HEK293T (cell line): ENCODE measurements at regions not wholly inside any gene's neighbourhood (a gene's known extent, or its start where the extent isn't known, plus 50 kb on each side); places are given as distances from the start of the nearest gene placed in this dataset.

Experiments
- CTCF ChIA-PET: fragments of 350-600 bp; formaldehyde crosslinking; extraction: SDS; loops from one replicate; lab custom pipeline; 2021; ENCODE audit warnings: antibody characterized with exemption, inconsistent platforms; lab: Yijun Ruan, JAX
- POLR2A ChIA-PET: fragments of 350-600 bp; formaldehyde crosslinking; extraction: SDS; loops from one replicate; lab custom pipeline; 2020; ENCODE audit warnings: antibody characterized with exemption, inconsistent platforms; lab: Yijun Ruan, JAX
- DNase-seq: peaks from one replicate; pipeline ENCODE4 v3.0.0; 2012; ENCODE audit warnings: mixed read lengths; ENCODE audit errors: extremely low spot score
- ARNT ChIP-seq: fragments of 450-650 bp; IDR thresholded peaks from 2 replicates; pipeline ENCODE4 v1.6.1; 2017; ENCODE audit warnings: mild to moderate bottlenecking
- BHLHE40 ChIP-seq: fragments of 450-650 bp; IDR thresholded peaks from 2 replicates; pipeline ENCODE4 v1.6.1; 2016; ENCODE audit warnings: mild to moderate bottlenecking, moderate library complexity, borderline replicate concordance
- CTBP1 ChIP-seq: fragments of 450-650 bp; IDR thresholded peaks from 2 replicates; pipeline ENCODE4 v1.6.1; 2016; ENCODE audit warnings: borderline replicate concordance
- ELF4 ChIP-seq: fragments of 450-650 bp; IDR thresholded peaks from 2 replicates; pipeline ENCODE4 v1.6.1; 2017; ENCODE audit warnings: antibody characterized with exemption
- FOXA1 ChIP-seq: fragments of 450-650 bp; IDR thresholded peaks from 2 replicates; pipeline ENCODE4 v1.6.1; 2016; ENCODE audit warnings: mild to moderate bottlenecking
- FOXK2 ChIP-seq: fragments of 450-650 bp; IDR thresholded peaks from 2 replicates; pipeline ENCODE4 v1.6.1; 2016; ENCODE audit warnings: mild to moderate bottlenecking
- FOXM1 ChIP-seq: fragments of 450-650 bp; IDR thresholded peaks from 2 replicates; pipeline ENCODE4 v1.6.1; 2017; ENCODE audit warnings: mild to moderate bottlenecking, borderline replicate concordance
- HDGF ChIP-seq: fragments of 450-650 bp; IDR thresholded peaks from 2 replicates; pipeline ENCODE4 v1.6.1; 2017; ENCODE audit warnings: antibody characterized with exemption, borderline replicate concordance
- L3MBTL2 ChIP-seq: fragments of 450-650 bp; conservative IDR thresholded peaks from 2 replicates; pipeline ENCODE4 v1.6.1; 2016; ENCODE audit warnings: mild to moderate bottlenecking
- LEF1 ChIP-seq: fragments of 450-650 bp; IDR thresholded peaks from 2 replicates; pipeline ENCODE4 v1.6.1; 2017; ENCODE audit warnings: mild to moderate bottlenecking, borderline replicate concordance
- NFRKB ChIP-seq: fragments of 450-650 bp; IDR thresholded peaks from 2 replicates; pipeline ENCODE4 v1.6.1; 2016; ENCODE audit warnings: mild to moderate bottlenecking, moderate library complexity
- PKNOX1 ChIP-seq: fragments of 450-650 bp; IDR thresholded peaks from 2 replicates; pipeline ENCODE4 v1.6.1; 2016
- SP1 ChIP-seq: fragments of 450-650 bp; IDR thresholded peaks from 2 replicates; pipeline ENCODE4 v1.6.1; 2017
- SUZ12 ChIP-seq: fragments of 450-650 bp; IDR thresholded peaks from 2 replicates; pipeline ENCODE4 v1.6.1; 2016; ENCODE audit warnings: mild to moderate bottlenecking
- TARDBP ChIP-seq: fragments of 450-650 bp; IDR thresholded peaks from 2 replicates; pipeline ENCODE4 v1.6.1; 2016
- ZNF384 ChIP-seq: fragments of 450-650 bp; IDR thresholded peaks from 2 replicates; pipeline ENCODE4 v1.6.1; 2016

DNA sequence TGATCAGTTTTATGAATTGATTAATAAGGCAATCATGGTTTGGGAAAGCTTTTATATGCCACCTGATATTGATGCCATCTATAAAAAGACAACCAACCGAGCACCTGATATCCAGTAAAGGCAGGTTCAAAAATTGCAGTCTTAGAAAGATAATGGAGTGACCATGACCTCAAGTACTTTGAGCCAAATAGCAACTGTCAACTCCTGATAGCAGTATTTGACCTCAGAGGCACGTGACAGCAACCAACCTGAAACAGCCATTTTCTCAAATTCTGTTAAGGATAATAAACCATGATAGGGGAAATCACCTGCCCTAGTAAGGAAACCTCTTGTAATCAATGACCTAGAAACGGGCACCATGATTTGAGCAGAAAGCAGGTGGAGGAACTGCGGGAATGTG, 77.1 kb upstream of the NFE2L3 start:
- POLR2A ChIA-PET: no interaction called here
- TF ChIP-seq ELF4 (no peak), CTBP1 (no peak), FOXA1 (no peak), FOXK2 (no peak), SUZ12 (no peak), L3MBTL2 (no peak), BHLHE40 (no peak), NFRKB (no peak), ZNF384 (no peak), HDGF (no peak), TARDBP (no peak), ARNT (no peak), SP1 (no peak), PKNOX1 (no peak), FOXM1 (no peak), LEF1 (no peak)
- CTCF ChIA-PET: no interaction called here
- DNase-seq: no peak

GRCh38 chr7:26076691-26077090, 75.3 kb upstream of the NFE2L3 start:
- TF ChIP-seq BHLHE40 (no peak), ZNF384 (no peak), TARDBP (no peak), ELF4 (no peak), FOXK2 (no peak), L3MBTL2 (no peak), NFRKB (no peak), FOXA1 (no peak), SP1 (no peak), PKNOX1 (no peak), CTBP1 (no peak)
- CTCF ChIA-PET: no interaction called here
- no peak for DNase-seq
- POLR2A ChIA-PET: no interaction called here

DNA sequence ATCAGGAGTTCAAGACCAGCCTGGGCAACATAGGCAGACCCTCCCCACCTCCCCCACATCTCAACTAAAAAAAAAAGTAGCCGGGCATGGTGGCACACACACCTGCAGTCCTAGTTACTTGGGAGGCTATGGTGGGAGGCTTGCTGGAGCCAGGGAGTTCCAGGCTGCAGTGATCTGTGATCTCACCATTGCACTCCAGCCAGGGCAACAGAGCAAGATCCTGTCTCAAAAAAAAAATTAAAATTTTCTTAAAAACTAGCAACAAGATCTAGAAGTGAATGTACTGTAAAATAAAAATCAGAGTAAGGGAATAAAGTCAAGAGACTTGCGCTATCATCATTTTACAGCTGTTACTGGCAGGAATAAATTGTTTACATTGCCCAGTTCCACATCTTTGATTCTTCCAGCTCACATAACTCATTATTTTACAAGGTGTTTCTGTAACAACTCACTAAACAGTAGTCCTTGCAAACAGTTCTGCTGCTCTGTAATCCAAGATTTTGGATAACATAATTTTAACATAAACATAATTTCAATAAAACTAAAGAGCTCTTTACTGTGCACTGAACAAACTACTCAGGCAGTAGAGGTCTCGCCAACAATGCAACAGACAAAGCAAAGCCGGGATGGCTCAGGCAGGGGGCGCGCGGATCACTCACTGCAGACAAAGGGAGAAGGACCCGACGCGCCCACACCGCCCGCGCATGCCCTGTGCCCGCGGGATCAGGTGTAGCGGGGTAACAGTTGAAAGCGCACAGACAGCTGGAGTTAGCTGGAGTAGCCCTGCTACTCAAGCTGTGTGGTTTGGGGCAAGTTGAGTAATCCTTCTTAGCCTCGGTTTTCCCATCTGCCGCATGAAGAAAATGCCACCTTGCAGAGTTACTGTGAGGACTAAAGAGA, 73.3 kb upstream of the NFE2L3 start:
- DNase-seq: peak; percentile 77
- TF ChIP-seq SP1 (no peak), LEF1 (no peak), NFRKB (no peak), FOXA1 (no peak), CTBP1 (no peak), TARDBP (no peak), BHLHE40 (no peak), FOXK2 (no peak)
- POLR2A ChIA-PET: interaction anchor here (0.8 to 1.8 kb wide), 3 partner anchors 20 to 120 kb away, joined by 3 to 5 read pairs (median 4); partner anchors contain the start of gene NFE2L3
- CTCF ChIA-PET: interaction anchor here (0.6 to 1.4 kb wide), 10 partner anchors 9 to 1043 kb away, joined by 3 to 12 read pairs (median 4); no protein-coding TSS in a partner anchor

GRCh38 chr7:26081638-26082037, 70.4 kb upstream of the NFE2L3 start:
- CTCF ChIA-PET: interaction anchor here (2.7 kb wide), 1 partner anchor 9 kb away, joined by 16 read pairs; no protein-coding TSS in a partner anchor
- no peak for DNase-seq
- TF ChIP-seq HDGF (no peak), L3MBTL2 (no peak)
- POLR2A ChIA-PET: interaction anchor here (1.3 to 2.0 kb wide), 3 partner anchors 112 to 119 kb away, joined by 5 to 10 read pairs (median 6); partner anchors contain the start of gene HNRNPA2B1

- CTCF ChIA-PET: interaction anchor here (0.8 to 2.0 kb wide), 5 partner anchors 8 to 282 kb away, joined by 3 to 6 read pairs (median 5); no protein-coding TSS in a partner anchor
- TF ChIP-seq ELF4 (no peak), ARNT (no peak), SP1 (no peak), L3MBTL2 (no peak), CTBP1 (no peak), FOXK2 (no peak), HDGF (no peak), PKNOX1 (no peak)
- DNase-seq: no peak
- POLR2A ChIA-PET: interaction anchor here (0.8 to 2.0 kb wide), 2 partner anchors 117 to 189 kb away, joined by 3 to 10 read pairs; partner anchors contain the start of gene HNRNPA2B1
Observed at GRCh38 chr7:26083113-26083512, 68.9 kb upstream of the NFE2L3 start.

DNA sequence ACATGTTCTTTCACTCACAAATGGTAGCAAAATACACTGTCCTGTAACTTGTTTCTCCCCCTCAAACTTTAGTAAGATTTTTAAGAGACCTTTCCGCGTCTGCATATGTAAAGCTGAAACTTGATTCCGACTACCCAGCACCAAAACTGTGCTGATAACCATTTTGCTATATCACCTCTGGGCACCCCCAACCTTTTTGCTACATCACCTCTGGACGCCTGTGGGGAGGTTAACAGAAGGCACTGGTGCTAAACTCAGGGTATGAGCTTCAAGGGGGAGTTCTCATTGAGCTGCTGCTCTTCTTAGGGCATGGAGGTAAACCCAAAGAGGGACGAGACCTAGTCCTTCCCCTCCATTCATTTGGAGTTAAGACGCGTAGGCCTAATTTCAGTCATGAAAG, 67.6 kb upstream of the NFE2L3 start:
- TF ChIP-seq FOXM1 (no peak), FOXK2 (no peak), ELF4 (no peak), SP1 (no peak), NFRKB (no peak), PKNOX1 (no peak), TARDBP (no peak), ARNT (no peak), HDGF (no peak), LEF1 (no peak), L3MBTL2 (no peak), CTBP1 (no peak), BHLHE40 (no peak), ZNF384 (no peak), SUZ12 (no peak)
- no peak for DNase-seq
- CTCF ChIA-PET: no interaction called here
- POLR2A ChIA-PET: interaction anchor here (1.2 kb wide), 1 partner anchor 117 kb away, joined by 4 read pairs; the partner anchor contains the start of gene CBX3
